K562 (cell line): ENCODE measurements at regions not wholly inside any gene's neighbourhood (a gene's known extent, or its start where the extent isn't known, plus 50 kb on each side); places are given as distances from the start of the nearest gene placed in this dataset.

Experiments used
- ATAC-seq: fragments of 200-7000 bp; cut with Tn5 transposase; 3 replicates; pipeline ENCODE4 v1.9.1; 2020; ENCODE audit warnings: moderate library complexity
- BruUV-seq: library from RNA; stranded (reverse); fragments of 400-500 nt; replicated peaks from 2 replicates; lab custom pipeline; 2021; lab: Mats Ljungman, UMichigan
- CTCF ChIA-PET: fragments of 300-600 bp; formaldehyde crosslinking; extraction: SDS; loops from one replicate; lab custom pipeline; 2021; ENCODE audit warnings: low intra/inter-chr PET ratio; lab: Yijun Ruan, JAX
- POLR2A ChIA-PET: fragments of 300-600, 350-650 bp; sonication (Branson Sonifier 250); formaldehyde crosslinking; extraction: SDS; loops from one replicate; lab custom pipeline; 2021; ENCODE audit warnings: antibody characterized with exemption, inconsistent platforms; lab: Yijun Ruan, JAX
- DNase-seq, 4 experiments: peaks; one replicate each; pipeline versions ENCODE4 v3.0.0 to v3.0.0-alpha.2; 2011 to 2018; ENCODE audit warnings: low spot score in 3 of 4, mixed read lengths in 3 of 4; ENCODE audit errors: extremely low read depth in 1 of 4
- FAIRE-seq: peaks from 2 replicates; lab custom pipeline; 2011; peaks lifted over from hg19 to GRCh38; lab: Jason Lieb, UNC
- H2AFZ ChIP-seq: 2 replicates; pipeline ENCODE4 v1.6.0; 2011; ENCODE audit warnings: low read depth, low read length, control low read depth, inconsistent platforms
- H3K27ac ChIP-seq: fragments of 200-600 bp; 3 replicates; pipeline ENCODE4 v1.8.0; 2011; ENCODE audit warnings: low read depth, mild to moderate bottlenecking, control low read depth, inconsistent platforms, low read length, moderate library complexity, mixed read lengths; ENCODE audit errors: extremely low read depth
- H3K27me3 ChIP-seq, 2 experiments: fragments of 300-600 bp in 1 of 2; 2 replicates in 1 of 2; 3 replicates in 1 of 2; pipeline versions ENCODE4 v1.6.0 to v1.8.0; 2011; ENCODE audit warnings: inconsistent platforms in 2 of 2, low read length in 2 of 2, mild to moderate bottlenecking in 1 of 2, mixed read lengths in 1 of 2, moderate library complexity in 1 of 2; ENCODE audit not compliant: control insufficient read depth in 2 of 2, insufficient read depth in 2 of 2
- H3K36me3 ChIP-seq: fragments of 300-600 bp; 3 replicates; pipeline ENCODE4 v1.8.0; 2011; ENCODE audit warnings: mild to moderate bottlenecking, low read length, inconsistent platforms; ENCODE audit not compliant: control insufficient read depth, insufficient read depth
- H3K4me1 ChIP-seq, 2 experiments: fragments of 200-600 bp in 1 of 2; replicated peaks in 1 of 2; 2 replicates in 1 of 2; 3 replicates in 1 of 2; pipeline versions ENCODE4 v1.5.1 to v1.8.0; 2011; ENCODE audit warnings: inconsistent platforms in 2 of 2, low read length in 2 of 2, mild to moderate bottlenecking in 1 of 2, mixed read lengths in 1 of 2, moderate library complexity in 1 of 2; ENCODE audit not compliant: control insufficient read depth in 2 of 2, insufficient read depth in 2 of 2
- H3K4me2 ChIP-seq: 2 replicates; pipeline ENCODE4 v1.6.1; 2011; ENCODE audit warnings: low read length, control low read depth, inconsistent platforms, mixed read lengths; ENCODE audit not compliant: insufficient read depth
- H3K4me3 ChIP-seq: fragments of 200-600 bp; sonication (generic), shearing (Covaris generic); 2 replicates; pipeline ENCODE4 v1.5.1; 2016; ENCODE audit warnings: control low read depth, inconsistent platforms
- H3K79me2 ChIP-seq: fragments of 200-600 bp; 3 replicates; pipeline ENCODE4 v1.8.0; 2011; ENCODE audit warnings: low read length, inconsistent platforms; ENCODE audit not compliant: control insufficient read depth, insufficient read depth
- H3K9ac ChIP-seq, 2 experiments: 2 replicates each; pipeline versions ENCODE4 v1.6.0 to v1.6.1; 2011; ENCODE audit warnings: low read depth in 2 of 2, low read length in 2 of 2, control low read depth in 1 of 2, inconsistent platforms in 1 of 2, mild to moderate bottlenecking in 1 of 2, mixed read lengths in 1 of 2; ENCODE audit not compliant: insufficient read depth in 1 of 2
- H3K9me1 ChIP-seq: one replicate; pipeline ENCODE4 v1.6.0; 2011; ENCODE audit warnings: inconsistent platforms, mild to moderate bottlenecking, low read length, moderate library complexity; ENCODE audit not compliant: control insufficient read depth, insufficient read depth
- H3K9me3 ChIP-seq: replicated peaks from 2 replicates; pipeline ENCODE4 v1.5.1; 2011; ENCODE audit warnings: low read depth, low read length, inconsistent platforms; ENCODE audit not compliant: control insufficient read depth, insufficient read depth
- H4K20me1 ChIP-seq: replicated peaks from 2 replicates; pipeline ENCODE4 v1.6.1; 2011; ENCODE audit warnings: low read length, inconsistent platforms, mixed read lengths; ENCODE audit not compliant: control insufficient read depth, insufficient read depth
- ATF1 ChIP-seq, 2 experiments: fragments of 450-650 bp in 1 of 2; IDR thresholded peaks; 2 replicates each; pipeline ENCODE4 v1.6.1; 2016; ENCODE audit warnings: missing compliant biosample characterization in 1 of 2, missing genetic modification characterization in 1 of 2
- BHLHE40 ChIP-seq: IDR thresholded peaks from 2 replicates; pipeline ENCODE4 v1.6.1; 2011; ENCODE audit warnings: low read length, improper control_type of control experiment
- CBFA2T3 ChIP-seq: fragments of 450-650 bp; IDR thresholded peaks from 2 replicates; pipeline ENCODE4 v1.6.1; 2017
- CREB3L1 ChIP-seq: fragments of 450-650 bp; IDR thresholded peaks from 2 replicates; pipeline ENCODE4 v1.6.1; 2014; ENCODE audit warnings: low read depth, mild to moderate bottlenecking, moderate library complexity, borderline replicate concordance
- MTA1 ChIP-seq: fragments of 450-650 bp; IDR thresholded peaks from 2 replicates; pipeline ENCODE4 v1.6.1; 2017; ENCODE audit warnings: borderline replicate concordance
- PTBP1 ChIP-seq: fragments of 200-400 bp; formaldehyde crosslinking; IDR thresholded peaks from 2 replicates; pipeline ENCODE4 v1.6.1; 2017; ENCODE audit warnings: low read depth, low read length
- RBM17 ChIP-seq: fragments of 200-400 bp; formaldehyde crosslinking; IDR thresholded peaks from 2 replicates; pipeline ENCODE4 v1.6.1; 2017; ENCODE audit warnings: low read depth, mild to moderate bottlenecking, low read length, borderline replicate concordance
- RHOXF2B ChIP-seq: fragments of 250-450 bp; sonication (Bioruptor Pico); conservative IDR thresholded peaks from 2 replicates; pipeline ENCODE4 v1.5.1; 2021
- SRSF7 ChIP-seq: fragments of 200-400 bp; formaldehyde crosslinking; optimal IDR thresholded peaks from 2 replicates; pipeline ENCODE3; 2017; ENCODE audit warnings: mild to moderate bottlenecking, low read depth, low read length
- YY1 ChIP-seq, 3 experiments: IDR thresholded peaks; 2 replicates each; pipeline ENCODE4 v1.6.1; 2011; ENCODE audit warnings: low read length in 2 of 3, mild to moderate bottlenecking in 2 of 3, moderate library complexity in 2 of 3, borderline replicate concordance in 1 of 3, control low read depth in 1 of 3, low read depth in 1 of 3; ENCODE audit not compliant: insufficient read depth in 3 of 3, insufficient replicate concordance in 2 of 3, control insufficient read depth in 1 of 3, insufficient read length in 1 of 3; ENCODE audit errors: extremely low read depth in 1 of 3
- ZBTB8A ChIP-seq: fragments of 450-650 bp; IDR thresholded peaks from 2 replicates; pipeline ENCODE4 v1.6.1; 2018; ENCODE audit warnings: mild to moderate bottlenecking, moderate library complexity; ENCODE audit not compliant: partially characterized antibody
- ZHX1 ChIP-seq: fragments of 150-350 bp; conservative IDR thresholded peaks from 2 replicates; pipeline ENCODE4 v1.6.1; 2014; ENCODE audit warnings: low read length
- ZKSCAN3 ChIP-seq: fragments of 250-450 bp; sonication (Bioruptor Pico); IDR thresholded peaks from 2 replicates; pipeline ENCODE4 v1.4.0; 2020
- ZNF408 ChIP-seq: fragments of 250-450 bp; sonication (Bioruptor Pico); IDR thresholded peaks from 2 replicates; pipeline ENCODE4 v1.4.0; 2020; ENCODE audit warnings: low read depth, mild to moderate bottlenecking, moderate library complexity
- WGBS: fragments of 100-300 bp; shearing (Covaris generic); methylation state at CpG from one replicate; pipeline ENCODE4 v1.1.6; 2016; ENCODE audit warnings: low coverage, mixed read lengths; ENCODE audit not compliant: insufficient coverage; ENCODE audit errors: missing lambda C conversion rate; 5-methylcytosine and 5-hydroxymethylcytosine counted together
- in situ Hi-C: fragments of 300-500 bp; cut with MboI; formaldehyde crosslinking; loops from 4 replicates; pipeline ENCODE4 v1.15.0; 2018; ENCODE audit warnings: inconsistent platforms, mixed read lengths
- intact Hi-C: fragments of 100-400 bp; cut with micrococcal nuclease; formaldehyde crosslinking; loops from 2 replicates; pipeline ENCODE4 v1.14.2; 2022

GRCh38 chr9:88326936-88327335 lies 61.3 kb upstream of the SPIN1 start:
- ATAC-seq (no peak), FAIRE-seq (no peak), DNase-seq (no peak)
- in situ Hi-C loops (no loop called here), intact Hi-C loops (no loop called here)
- no TSS peak for BruUV-seq
- ChIA-PET CTCF (no interaction called here), POLR2A (no interaction called here)
- WGBS = 0% methylated on average over 2 of the region's 2 CpGs
- peaks cover 0 to 9% of the 10 kb centered on the region in 2 experiments; a peak in 3 of 5 replicates for H3K27me3 ChIP-seq
- H3K27ac ChIP-seq = no peak overlapping the region
- H3K9ac ChIP-seq = no peak overlapping the region
- H3K9me1 ChIP-seq = no peaks in the 10 kb centered on the region
- H3K36me3 ChIP-seq = no peaks in the 10 kb centered on the region
- H4K20me1 ChIP-seq = no peaks in the 10 kb centered on the region
- H3K4me2 ChIP-seq = no peak overlapping the region
- no peaks in the 10 kb centered on the region for H3K9me3 ChIP-seq
- H3K4me1 ChIP-seq = no peaks in the 10 kb centered on the region
- no peaks in the 10 kb centered on the region for H3K79me2 ChIP-seq
- no peak overlapping the region for H2AFZ ChIP-seq
- no peak overlapping the region for H3K4me3 ChIP-seq
- no peak for TF ChIP-seq SRSF7
- no peak for TF ChIP-seq PTBP1
- TF ChIP-seq CBFA2T3 = no peak
- no peak for TF ChIP-seq ZHX1
- TF ChIP-seq ZBTB8A = no peak
- TF ChIP-seq CREB3L1 = no peak
- TF ChIP-seq ATF1 (CRISPR knock-in tag; IDR thresholded peaks at IDR 0.05) = no peak
- no peak for TF ChIP-seq ATF1 (tag; IDR thresholded peaks at IDR 0.05)
- no peak for TF ChIP-seq ZKSCAN3 (CRISPR knock-in tag)
- no peak for TF ChIP-seq YY1 (IDR thresholded peaks at IDR 0.05; ENCODE audit: borderline replicate concordance in 1 of 3, control insufficient read depth in 1 of 3, extremely low read depth in 1 of 3, insufficient read depth in 3 of 3, insufficient read length in 1 of 3, insufficient replicate concordance in 2 of 3, low read depth in 1 of 3, low read length in 2 of 3)
- TF ChIP-seq RHOXF2B = no peak
- TF ChIP-seq RBM17 = no peak
- TF ChIP-seq ZNF408 = no peak
- no peak for TF ChIP-seq BHLHE40
- no peak for TF ChIP-seq MTA1
